Neutrophil (primary cell): ENCODE measurements at regions not wholly inside any gene's neighbourhood (a gene's known extent, or its start where the extent isn't known, plus 50 kb on each side); places are given as distances from the start of the nearest gene placed in this dataset.
"Not testable (repeated sequence)": the region's sequence is repeated elsewhere in the genome, so short reads cannot be mapped to it uniquely, and the experiment has no call there.

Experiments used
- H3K27ac ChIP-seq: fragments of 200-600 bp; sonication (generic); 2 replicates; pipeline ENCODE4 v1.5.1; 2016; ENCODE audit warnings: mild to moderate bottlenecking, moderate library complexity
- H3K27me3 ChIP-seq: fragments of 200-600 bp; sonication (generic); 2 replicates; pipeline ENCODE4 v1.6.0; 2016; ENCODE audit warnings: mild to moderate bottlenecking
- H3K36me3 ChIP-seq: fragments of 200-600 bp; sonication (generic); 2 replicates; pipeline ENCODE4 v1.5.1; 2017
- H3K4me1 ChIP-seq, 2 experiments: fragments of 200-600 bp in 1 of 2; sonication (generic) in 1 of 2; 1 replicate in 1 of 2; 2 replicates in 1 of 2; pipeline versions ENCODE4 v1.5.1 to v1.6.1; 2013 to 2016; ENCODE audit warnings: low read depth in 1 of 2, low read length in 1 of 2, mild to moderate bottlenecking in 1 of 2, moderate library complexity in 1 of 2; ENCODE audit not compliant: control insufficient read depth in 1 of 2, insufficient read depth in 1 of 2
- H3K4me3 ChIP-seq, 2 experiments: fragments of 200-600 bp in 1 of 2; sonication (generic) in 1 of 2; 1 replicate in 1 of 2; 2 replicates in 1 of 2; pipeline ENCODE4 v1.5.1; 2013 to 2016; ENCODE audit warnings: low read depth in 1 of 2, low read length in 1 of 2, mild to moderate bottlenecking in 1 of 2, moderate library complexity in 1 of 2
- H3K9me3 ChIP-seq: fragments of 200-600 bp; sonication (generic); 2 replicates; pipeline ENCODE4 v1.5.1; 2016
- CTCF ChIP-seq: fragments of 200-600 bp; sonication (generic); IDR thresholded peaks from 2 replicates; pipeline ENCODE4 v1.5.1; 2016; ENCODE audit warnings: antibody characterized with exemption

GRCh38 chr6:137552809-137553208 lies 58.6 kb upstream of the OLIG3 start:
- no peaks in the 10 kb centered on the region for H3K4me1 ChIP-seq
- H3K4me3 ChIP-seq: no peak overlapping the region
- no peaks in the 10 kb centered on the region for H3K36me3 ChIP-seq
- H3K27me3 ChIP-seq: peaks cover 47% of the 10 kb centered on the region
- H3K9me3 ChIP-seq: no peaks in the 10 kb centered on the region
- no peak for TF ChIP-seq CTCF
- no peak overlapping the region for H3K27ac ChIP-seq

GRCh38 chr6:137559521-137560183 lies 65.5 kb upstream of the OLIG3 start:
- H3K4me1 ChIP-seq, H3K36me3 ChIP-seq, H3K27me3 ChIP-seq, H3K27ac ChIP-seq, H3K4me3 ChIP-seq, H3K9me3 ChIP-seq: not testable (repeated sequence)

- no peak overlapping the region for H3K27ac ChIP-seq
- H3K36me3 ChIP-seq: no peaks in the 10 kb centered on the region
- H3K4me1 ChIP-seq: no peaks in the 10 kb centered on the region
- no peaks in the 10 kb centered on the region for H3K9me3 ChIP-seq
- no peak overlapping the region for H3K4me3 ChIP-seq
- TF ChIP-seq CTCF: no peak
- no peaks in the 10 kb centered on the region for H3K27me3 ChIP-seq
Observed at GRCh38 chr6:137560184-137560563, 66.0 kb upstream of the OLIG3 start.

- Histone ChIP-seq H3K9me3 (no peaks in the 10 kb centered on the region), H3K4me1 (no peaks in the 10 kb centered on the region), H3K27me3 (peaks cover 47% of the 10 kb centered on the region), H3K27ac (no peak overlapping the region), H3K4me3 (no peak overlapping the region), H3K36me3 (no peaks in the 10 kb centered on the region)
- TF ChIP-seq CTCF: no peak
Observed at GRCh38 chr6:137568067-137568466, 73.9 kb upstream of the OLIG3 start.

- H3K36me3 ChIP-seq: no peaks in the 10 kb centered on the region
- TF ChIP-seq CTCF: no peak
Observed at GRCh38 chr6:137570393-137570792, 76.2 kb upstream of the OLIG3 start.

GRCh38 chr6:137571854-137572253 lies 77.7 kb upstream of the OLIG3 start:
- H3K36me3 ChIP-seq: no peaks in the 10 kb centered on the region
- no peaks in the 10 kb centered on the region for H3K4me1 ChIP-seq
- no peak overlapping the region for H3K27ac ChIP-seq
- no peak for TF ChIP-seq CTCF
- H3K27me3 ChIP-seq: peaks cover 63% of the 10 kb centered on the region
- no peaks in the 10 kb centered on the region for H3K9me3 ChIP-seq
- H3K4me3 ChIP-seq: no peak overlapping the region

More at GRCh38 chr6:137570393-137570792, 76.2 kb upstream of the OLIG3 start:
- Histone ChIP-seq H3K4me3 (no peak overlapping the region), H3K27me3 (peaks cover 58% of the 10 kb centered on the region), H3K9me3 (no peaks in the 10 kb centered on the region), H3K27ac (no peak overlapping the region), H3K4me1 (no peaks in the 10 kb centered on the region)
